Fibroblast of lung (primary cell): ENCODE measurements at regions not wholly inside any gene's neighbourhood (a gene's known extent, or its start where the extent isn't known, plus 50 kb on each side); places are given as distances from the start of the nearest gene placed in this dataset.

Experiments
- DNase-seq, 2 donors: peaks; one replicate each; pipeline versions ENCODE4 v3.0.0 to v3.0.0-alpha.2; 2010; ENCODE audit warnings: low read depth in 2 of 2
- H2AFZ ChIP-seq: 2 replicates; pipeline ENCODE4 v1.5.1; 2012; ENCODE audit warnings: low read length, control low read depth, inconsistent platforms
- H3K27ac ChIP-seq: 2 replicates; pipeline ENCODE4 v1.5.1; 2011; ENCODE audit warnings: low read length, control low read depth; ENCODE audit not compliant: insufficient read depth
- H3K27me3 ChIP-seq: 2 replicates; pipeline ENCODE4 v1.5.1; 2011; ENCODE audit warnings: mild to moderate bottlenecking, low read length; ENCODE audit not compliant: control insufficient read depth, insufficient read depth
- H3K36me3 ChIP-seq: 2 replicates; pipeline ENCODE4 v1.5.1; 2011; ENCODE audit warnings: low read length; ENCODE audit not compliant: control insufficient read depth, insufficient read depth
- H3K4me1 ChIP-seq: 2 replicates; pipeline ENCODE4 v1.5.1; 2011; ENCODE audit warnings: low read length; ENCODE audit not compliant: control insufficient read depth, insufficient read depth; ENCODE audit errors: extremely low read depth
- H3K4me2 ChIP-seq: 2 replicates; pipeline ENCODE4 v1.5.1; 2011; ENCODE audit warnings: low read length, control low read depth; ENCODE audit not compliant: insufficient read depth; ENCODE audit errors: extremely low read depth
- H3K4me3 ChIP-seq, 4 experiments: fragments of 200-600 bp in 1 of 4; sonication (generic) in 1 of 4; replicated peaks in 1 of 4; 2 replicates each; pipeline ENCODE4 v1.5.1; 2011 to 2016; ENCODE audit warnings: low read length in 4 of 4, low read depth in 3 of 4, mild to moderate bottlenecking in 3 of 4, control low read depth in 2 of 4, inconsistent platforms in 1 of 4, mixed read lengths in 1 of 4; ENCODE audit not compliant: insufficient read depth in 1 of 4; ENCODE audit errors: control extremely low read depth in 1 of 4
- H3K79me2 ChIP-seq: 2 replicates; pipeline ENCODE4 v1.5.1; 2012; ENCODE audit warnings: mild to moderate bottlenecking, low read length, inconsistent platforms; ENCODE audit not compliant: control insufficient read depth, insufficient read depth
- H3K9ac ChIP-seq: 2 replicates; pipeline ENCODE4 v1.5.1; 2011; ENCODE audit warnings: mild to moderate bottlenecking, low read length, control low read depth; ENCODE audit not compliant: insufficient read depth
- H3K9me3 ChIP-seq: 2 replicates; pipeline ENCODE4 v1.5.1; 2012; ENCODE audit warnings: low read depth, low read length; ENCODE audit not compliant: control insufficient read depth, insufficient read depth
- H4K20me1 ChIP-seq: 2 replicates; pipeline ENCODE4 v1.5.1; 2011; ENCODE audit warnings: low read length; ENCODE audit not compliant: control insufficient read depth, insufficient read depth; ENCODE audit errors: extremely low read depth
- CTCF ChIP-seq, 2 donors: IDR thresholded peaks in 1 of 2; conservative IDR thresholded peaks in 1 of 2; 1 replicate in 1 of 2; 2 replicates in 1 of 2; pipeline ENCODE4 v1.5.1; 2011 to 2012; ENCODE audit warnings: low read length in 2 of 2, control low read depth in 1 of 2, inconsistent platforms in 1 of 2, low read depth in 1 of 2, mild to moderate bottlenecking in 1 of 2
- EZH2 ChIP-seq: IDR thresholded peaks from 2 replicates; pipeline ENCODE4 v1.5.1; 2012; ENCODE audit warnings: low read length, control low read depth, mild to moderate bottlenecking; ENCODE audit errors: missing control alignments

GRCh38 chr14:97513891-97514290 is 716.7 kb downstream of the VRK1 start:
- no peak for DNase-seq
- H3K27me3 ChIP-seq: no peaks in the 10 kb centered on the region
- no peak overlapping the region for H3K4me3 ChIP-seq
- H2AFZ ChIP-seq: no peak overlapping the region
- H3K36me3 ChIP-seq: no peaks in the 10 kb centered on the region
- peaks cover 1% of the 10 kb centered on the region for H4K20me1 ChIP-seq
- H3K4me1 ChIP-seq: no peaks in the 10 kb centered on the region
- no peaks in the 10 kb centered on the region for H3K9me3 ChIP-seq
- H3K9ac ChIP-seq: no peak overlapping the region
- no peak overlapping the region for H3K4me2 ChIP-seq
- no peaks in the 10 kb centered on the region for H3K79me2 ChIP-seq
- H3K27ac ChIP-seq: no peak overlapping the region
- TF ChIP-seq CTCF (conservative IDR thresholded peaks at IDR 0.05 in 1 of 2, IDR thresholded peaks at IDR 0.05 in 1 of 2; ENCODE audit: low read depth in 1 of 2, low read length in 2 of 2) (no peak), EZH2 (no peak)

GRCh38 chr14:97517566-97518234 is 720.5 kb downstream of the VRK1 start:
- Histone ChIP-seq H3K27ac (no peak overlapping the region), H3K9me3 (no peaks in the 10 kb centered on the region), H3K27me3 (no peaks in the 10 kb centered on the region), H2AFZ (no peak overlapping the region), H4K20me1 (peaks cover 1% of the 10 kb centered on the region), H3K4me1 (no peaks in the 10 kb centered on the region), H3K4me2 (no peak overlapping the region), H3K79me2 (no peaks in the 10 kb centered on the region), H3K4me3 (no peak overlapping the region), H3K36me3 (no peaks in the 10 kb centered on the region), H3K9ac (no peak overlapping the region)
- TF ChIP-seq CTCF (conservative IDR thresholded peaks at IDR 0.05 in 1 of 2, IDR thresholded peaks at IDR 0.05 in 1 of 2; ENCODE audit: low read depth in 1 of 2, low read length in 2 of 2) (no peak), EZH2 (no peak)
- no peak for DNase-seq

- Histone ChIP-seq H3K4me1 (no peaks in the 10 kb centered on the region), H3K4me3 (no peak overlapping the region), H3K4me2 (no peak overlapping the region), H3K27me3 (no peaks in the 10 kb centered on the region), H3K9ac (no peak overlapping the region), H3K9me3 (no peaks in the 10 kb centered on the region), H2AFZ (no peak overlapping the region), H4K20me1 (no peaks in the 10 kb centered on the region), H3K36me3 (no peaks in the 10 kb centered on the region), H3K79me2 (no peaks in the 10 kb centered on the region), H3K27ac (no peak overlapping the region)
- no peak for TF ChIP-seq EZH2
- TF ChIP-seq CTCF (conservative IDR thresholded peaks at IDR 0.05 in 1 of 2, IDR thresholded peaks at IDR 0.05 in 1 of 2; ENCODE audit: low read depth in 1 of 2, low read length in 2 of 2): no peak
- DNase-seq: peak in 1 of 2 donors; percentile 9
Observed at GRCh38 chr14:97523936-97524335, 726.8 kb downstream of the VRK1 start.
